DMS114 treated with DMSO at 0.1 percent for 48 hours (cell line): ENCODE measurements at regions not wholly inside any gene's neighbourhood (a gene's known extent, or its start where the extent isn't known, plus 50 kb on each side); places are given as distances from the start of the nearest gene placed in this dataset.

Experiments used
- DNase-seq: peaks from one replicate; lab custom pipeline; 2025; ENCODE audit not compliant: unreplicated experiment; lab: John Stamatoyannopoulos, UW

- DNase-seq = no peak
These were observed 49.9 kb downstream of the CHRM3 start for GRCh38 chr1:239436286-239436685.

GRCh38 chr1:239437822-239438221 lies 51.5 kb downstream of the CHRM3 start:
- no peak for DNase-seq

- no peak for DNase-seq
These were observed 52.5 kb downstream of the CHRM3 start for GRCh38 chr1:239438891-239439290.

GRCh38 chr1:239443361-239443760 lies 57.0 kb downstream of the CHRM3 start:
- no peak for DNase-seq

- no peak for DNase-seq
These were observed 60.2 kb downstream of the CHRM3 start for GRCh38 chr1:239446611-239447010.

- DNase-seq = no peak
These were observed 62.5 kb downstream of the CHRM3 start for GRCh38 chr1:239448911-239449310.

- DNase-seq = no peak
These were observed 69.4 kb downstream of the CHRM3 start for GRCh38 chr1:239455743-239456142.

- no peak for DNase-seq
These were observed 70.4 kb downstream of the CHRM3 start for GRCh38 chr1:239456788-239457187.

- DNase-seq = no peak
These were observed 71.2 kb downstream of the CHRM3 start for GRCh38 chr1:239457491-239458143.

GRCh38 chr1:239458144-239458500 lies 71.8 kb downstream of the CHRM3 start:
- no peak for DNase-seq

GRCh38 chr1:239467730-239468129 lies 81.4 kb downstream of the CHRM3 start:
- no peak for DNase-seq

- no peak for DNase-seq
These were observed 91.7 kb downstream of the CHRM3 start for GRCh38 chr1:239478069-239478468.

GRCh38 chr1:239483391-239483790 lies 97.0 kb downstream of the CHRM3 start:
- no peak for DNase-seq

- no peak for DNase-seq
These were observed 107.5 kb downstream of the CHRM3 start for GRCh38 chr1:239493811-239494414.

- no peak for DNase-seq
These were observed 118.7 kb downstream of the CHRM3 start for GRCh38 chr1:239505094-239505493.

GRCh38 chr1:239507826-239508225 lies 121.5 kb downstream of the CHRM3 start:
- no peak for DNase-seq

- DNase-seq = no peak
These were observed 125.5 kb downstream of the CHRM3 start for GRCh38 chr1:239511875-239512274.

- no peak for DNase-seq
These were observed 130.2 kb downstream of the CHRM3 start for GRCh38 chr1:239516579-239516978.

- no peak for DNase-seq
These were observed 140.0 kb downstream of the CHRM3 start for GRCh38 chr1:239526391-239526790.

- no peak for DNase-seq
These were observed 140.8 kb downstream of the CHRM3 start for GRCh38 chr1:239527051-239527693.

GRCh38 chr1:239536165-239536849 lies 149.9 kb downstream of the CHRM3 start:
- no peak for DNase-seq

GRCh38 chr1:239537795-239538194 lies 151.4 kb downstream of the CHRM3 start:
- no peak for DNase-seq
